Calu3 (cell line): ENCODE measurements at regions not wholly inside any gene's neighbourhood (a gene's known extent, or its start where the extent isn't known, plus 50 kb on each side); places are given as distances from the start of the nearest gene placed in this dataset.

Source experiments
- BruUV-seq: library from RNA; stranded (reverse); fragments of 400-500 nt; replicated peaks from 2 replicates; lab custom pipeline; 2021; lab: Mats Ljungman, UMichigan
- CTCF ChIA-PET: fragments of 300-600 bp; sonication (Branson Sonifier 250); formaldehyde crosslinking; loops from one replicate; lab custom pipeline; 2022; ENCODE audit warnings: antibody characterized with exemption; lab: Charles Lee
- DNase-seq: peaks from one replicate; pipeline ENCODE4 v3.0.0; 2022
- H3K27ac Mint-ChIP-seq: one replicate; pipeline ENCODE4 v1.8.0; 2022; ENCODE audit warnings: mixed read lengths; ENCODE audit not compliant: unreplicated experiment
- H3K27me3 Mint-ChIP-seq: one replicate; pipeline ENCODE4 v1.8.0; 2022; ENCODE audit warnings: mixed read lengths; ENCODE audit not compliant: unreplicated experiment
- H3K36me3 Mint-ChIP-seq: one replicate; pipeline ENCODE4 v1.8.0; 2022; ENCODE audit warnings: mild to moderate bottlenecking, moderate library complexity, mixed read lengths; ENCODE audit not compliant: insufficient read depth, unreplicated experiment
- H3K4me1 Mint-ChIP-seq: one replicate; pipeline ENCODE4 v1.8.0; 2022; ENCODE audit warnings: mild to moderate bottlenecking, low read depth, mixed read lengths; ENCODE audit not compliant: unreplicated experiment
- H3K4me3 Mint-ChIP-seq: one replicate; pipeline ENCODE4 v1.8.0; 2022; ENCODE audit warnings: mild to moderate bottlenecking, low read depth, moderate library complexity, mixed read lengths; ENCODE audit not compliant: unreplicated experiment
- H3K9me3 Mint-ChIP-seq: one replicate; pipeline ENCODE4 v1.8.0; 2022; ENCODE audit warnings: low read depth, mixed read lengths; ENCODE audit not compliant: unreplicated experiment
- CTCF ChIP-seq: fragments of 200-600 bp; IDR thresholded peaks from one replicate; pipeline ENCODE4 v1.8.0; 2022; ENCODE audit warnings: antibody characterized with exemption; ENCODE audit not compliant: unreplicated experiment
- intact Hi-C: fragments of 100-400 bp; cut with micrococcal nuclease; formaldehyde crosslinking; loops from one replicate; pipeline ENCODE4 v1.10.0; 2022; ENCODE audit not compliant: unreplicated experiment

- H3K27me3 Mint-ChIP-seq: no peaks in the 10 kb centered on the region
- no peak for TF ChIP-seq CTCF
- peaks cover 9% of the 10 kb centered on the region for H3K9me3 Mint-ChIP-seq
- no TSS peak for BruUV-seq
- DNase-seq: no peak
- no peaks in the 10 kb centered on the region for H3K36me3 Mint-ChIP-seq
- H3K4me3 Mint-ChIP-seq: no peak overlapping the region
- CTCF ChIA-PET: no interaction called here
- H3K27ac Mint-ChIP-seq: no peak overlapping the region
- intact Hi-C loops: no loop called here
- H3K4me1 Mint-ChIP-seq: no peaks in the 10 kb centered on the region
Measured at GRCh38 chr20:60662307-60662706, 589.8 kb upstream of the CDH4 start.

GRCh38 chr20:60664106-60664505 is 588.0 kb upstream of the CDH4 start:
- H3K27ac Mint-ChIP-seq: no peak overlapping the region
- H3K4me3 Mint-ChIP-seq: no peak overlapping the region
- no TSS peak for BruUV-seq
- CTCF ChIA-PET: no interaction called here
- no peaks in the 10 kb centered on the region for H3K4me1 Mint-ChIP-seq
- H3K27me3 Mint-ChIP-seq: no peaks in the 10 kb centered on the region
- peaks cover 9% of the 10 kb centered on the region for H3K9me3 Mint-ChIP-seq
- TF ChIP-seq CTCF: no peak
- DNase-seq: no peak
- no peaks in the 10 kb centered on the region for H3K36me3 Mint-ChIP-seq
- intact Hi-C loops: no loop called here

GRCh38 chr20:60667641-60668040 is 584.4 kb upstream of the CDH4 start:
- Mint-ChIP-seq H3K4me3 (no peak overlapping the region), H3K36me3 (no peaks in the 10 kb centered on the region), H3K9me3 (peaks cover 4% of the 10 kb centered on the region), H3K27ac (no peak overlapping the region), H3K4me1 (no peaks in the 10 kb centered on the region), H3K27me3 (no peaks in the 10 kb centered on the region)
- BruUV-seq: no TSS peak
- DNase-seq: no peak
- CTCF ChIA-PET: no interaction called here
- intact Hi-C loops: no loop called here
- no peak for TF ChIP-seq CTCF

- Mint-ChIP-seq H3K36me3 (no peaks in the 10 kb centered on the region), H3K4me3 (no peak overlapping the region), H3K4me1 (no peaks in the 10 kb centered on the region), H3K9me3 (peaks cover 7% of the 10 kb centered on the region), H3K27me3 (no peaks in the 10 kb centered on the region), H3K27ac (no peak overlapping the region)
- TF ChIP-seq CTCF: no peak
- CTCF ChIA-PET: no interaction called here
- no TSS peak for BruUV-seq
- DNase-seq: no peak
- intact Hi-C loops: no loop called here
Measured at GRCh38 chr20:60669211-60669610, 582.9 kb upstream of the CDH4 start.
